Brain microvascular endothelial cell (primary cell): ENCODE measurements at regions not wholly inside any gene's neighbourhood (a gene's known extent, or its start where the extent isn't known, plus 50 kb on each side); places are given as distances from the start of the nearest gene placed in this dataset.

ENCODE experiments used
- DNase-seq: peaks from one replicate; pipeline ENCODE4 v3.0.0-alpha.2; 2020
- H3K27ac ChIP-seq: fragments of 250-450 bp; sonication (Bioruptor Pico); 2 replicates; pipeline ENCODE4 v1.5.1; 2020; ENCODE audit warnings: mild to moderate bottlenecking, moderate library complexity
- H3K27me3 ChIP-seq: fragments of 250-450 bp; sonication (Bioruptor Pico); replicated peaks from 2 replicates; pipeline ENCODE4 v1.5.1; 2020; ENCODE audit warnings: mild to moderate bottlenecking
- H3K36me3 ChIP-seq: fragments of 250-450 bp; sonication (Bioruptor Pico); replicated peaks from 2 replicates; pipeline ENCODE4 v1.5.1; 2020; ENCODE audit warnings: mild to moderate bottlenecking
- H3K4me3 ChIP-seq: 2 replicates; pipeline ENCODE4 v1.5.1; 2011; ENCODE audit warnings: low read depth, mild to moderate bottlenecking, control low read depth, low read length, moderate library complexity
- in situ Hi-C: cut with HindIII; loops from 2 replicates; pipeline ENCODE4 v1.10.0; 2017; ENCODE audit warnings: low sequenced_read_pairs, low pct_ligation_motif_present
- TF ChIP-seq, protein P1 (sequence below): IDR thresholded peaks from 2 replicates; pipeline ENCODE4 v1.5.1; 2011; ENCODE audit warnings: low read depth, mild to moderate bottlenecking, moderate library complexity, low read length, control low read depth, inconsistent platforms; ENCODE audit errors: missing control alignments

DNA sequence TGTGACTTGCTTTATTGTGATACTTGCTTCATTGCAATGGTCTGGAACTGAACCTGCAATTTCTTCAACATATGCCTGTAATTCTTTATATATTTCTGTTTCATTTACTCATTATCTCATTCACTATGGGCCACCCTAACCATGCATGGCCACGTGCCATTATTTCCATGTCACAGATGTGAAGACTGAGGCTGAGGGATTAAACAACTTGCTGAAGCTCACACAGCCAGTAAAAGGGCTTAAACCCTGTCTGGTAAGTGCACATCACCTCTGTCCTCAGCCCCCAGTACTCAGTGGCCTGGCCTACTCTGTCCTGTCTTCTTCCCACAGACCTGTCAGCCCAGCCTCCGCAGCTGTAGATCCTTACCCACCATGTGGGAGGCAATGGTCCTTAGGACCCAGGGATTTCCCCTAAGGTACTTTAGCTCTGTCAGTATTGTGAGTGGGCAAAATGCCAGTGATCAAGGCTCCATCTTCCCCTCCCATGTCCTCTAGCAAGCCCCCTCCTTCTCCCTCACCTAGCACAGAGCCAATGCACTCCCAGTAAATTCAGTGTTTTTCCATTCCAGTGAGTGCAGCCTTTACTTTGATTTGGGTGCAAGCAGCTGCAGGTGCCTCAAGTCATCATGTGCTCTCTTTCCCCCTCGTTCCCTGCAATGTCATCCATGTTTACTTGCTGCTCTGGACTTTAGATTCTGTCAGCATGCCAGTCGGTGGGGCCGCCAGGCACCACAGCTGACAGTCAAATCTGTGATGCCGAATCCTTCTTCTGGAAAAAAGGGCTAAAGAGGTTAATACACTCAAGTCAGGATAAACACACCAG is 228.2 kb upstream of the PROX1 start:
- DNase-seq = no peak
- Histone ChIP-seq H3K4me3 (no peak overlapping the region), H3K27me3 (no peaks in the 10 kb centered on the region), H3K27ac (no peak overlapping the region), H3K36me3 (no peaks in the 10 kb centered on the region)
- TF ChIP-seq, protein P1, sequence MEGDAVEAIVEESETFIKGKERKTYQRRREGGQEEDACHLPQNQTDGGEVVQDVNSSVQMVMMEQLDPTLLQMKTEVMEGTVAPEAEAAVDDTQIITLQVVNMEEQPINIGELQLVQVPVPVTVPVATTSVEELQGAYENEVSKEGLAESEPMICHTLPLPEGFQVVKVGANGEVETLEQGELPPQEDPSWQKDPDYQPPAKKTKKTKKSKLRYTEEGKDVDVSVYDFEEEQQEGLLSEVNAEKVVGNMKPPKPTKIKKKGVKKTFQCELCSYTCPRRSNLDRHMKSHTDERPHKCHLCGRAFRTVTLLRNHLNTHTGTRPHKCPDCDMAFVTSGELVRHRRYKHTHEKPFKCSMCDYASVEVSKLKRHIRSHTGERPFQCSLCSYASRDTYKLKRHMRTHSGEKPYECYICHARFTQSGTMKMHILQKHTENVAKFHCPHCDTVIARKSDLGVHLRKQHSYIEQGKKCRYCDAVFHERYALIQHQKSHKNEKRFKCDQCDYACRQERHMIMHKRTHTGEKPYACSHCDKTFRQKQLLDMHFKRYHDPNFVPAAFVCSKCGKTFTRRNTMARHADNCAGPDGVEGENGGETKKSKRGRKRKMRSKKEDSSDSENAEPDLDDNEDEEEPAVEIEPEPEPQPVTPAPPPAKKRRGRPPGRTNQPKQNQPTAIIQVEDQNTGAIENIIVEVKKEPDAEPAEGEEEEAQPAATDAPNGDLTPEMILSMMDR = no peak
- in situ Hi-C loops = no loop called here

DNA sequence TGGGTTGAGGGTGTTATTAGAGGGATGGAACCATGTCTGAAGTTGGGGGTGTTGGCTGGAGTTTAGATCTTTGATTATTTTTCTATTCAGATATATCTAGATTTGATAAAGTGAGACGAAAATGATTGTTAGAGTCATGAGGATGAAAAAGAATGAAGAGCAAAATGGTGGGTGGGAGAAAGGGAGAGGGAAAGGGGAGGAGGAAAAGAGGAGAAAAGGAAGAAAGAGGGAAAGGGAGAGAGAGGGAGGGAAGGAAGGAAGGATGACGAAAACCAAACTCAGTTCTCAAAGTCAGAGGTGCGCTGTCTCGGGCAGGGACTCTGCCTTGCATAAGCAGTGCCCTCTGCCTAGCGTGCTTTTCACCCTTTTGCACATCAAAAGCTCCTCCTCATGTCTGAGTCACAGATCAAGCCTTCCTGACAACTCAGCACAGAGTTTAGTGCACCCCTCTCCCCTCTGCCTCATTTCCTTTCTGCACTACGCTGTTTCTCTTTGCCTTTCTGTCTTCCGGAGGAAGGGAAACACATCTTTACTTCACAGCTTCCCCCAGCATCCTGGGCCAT is 225.8 kb upstream of the PROX1 start:
- H3K27ac ChIP-seq = no peak overlapping the region
- H3K36me3 ChIP-seq = no peaks in the 10 kb centered on the region
- in situ Hi-C loops = no loop called here
- no peaks in the 10 kb centered on the region for H3K27me3 ChIP-seq
- H3K4me3 ChIP-seq = no peak overlapping the region
- TF ChIP-seq, protein P1 = no peak
- no peak for DNase-seq

DNA sequence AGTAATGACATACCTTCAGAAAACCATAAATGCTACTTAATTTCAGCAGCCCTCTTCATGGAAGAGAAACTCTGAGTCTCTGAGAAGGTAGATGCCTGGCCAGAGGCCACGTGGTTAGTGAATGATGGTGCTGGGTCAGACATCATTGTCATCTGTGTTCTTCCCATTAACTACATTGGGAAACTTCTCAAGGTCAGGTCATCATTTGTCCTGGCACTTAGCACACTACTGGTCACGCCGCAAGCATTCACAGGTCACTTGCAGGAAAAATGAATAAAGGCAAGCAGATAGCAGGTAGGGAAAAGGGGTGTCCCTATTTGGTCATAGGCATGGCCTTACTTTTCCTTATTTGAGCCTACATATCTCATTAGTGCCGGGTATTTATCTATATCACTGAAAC is 220.1 kb upstream of the PROX1 start:
- Histone ChIP-seq H3K36me3 (no peaks in the 10 kb centered on the region), H3K27me3 (no peaks in the 10 kb centered on the region), H3K27ac (no peak overlapping the region), H3K4me3 (no peak overlapping the region)
- no peak for DNase-seq
- in situ Hi-C loops = no loop called here
- TF ChIP-seq, protein P1 = no peak

DNA sequence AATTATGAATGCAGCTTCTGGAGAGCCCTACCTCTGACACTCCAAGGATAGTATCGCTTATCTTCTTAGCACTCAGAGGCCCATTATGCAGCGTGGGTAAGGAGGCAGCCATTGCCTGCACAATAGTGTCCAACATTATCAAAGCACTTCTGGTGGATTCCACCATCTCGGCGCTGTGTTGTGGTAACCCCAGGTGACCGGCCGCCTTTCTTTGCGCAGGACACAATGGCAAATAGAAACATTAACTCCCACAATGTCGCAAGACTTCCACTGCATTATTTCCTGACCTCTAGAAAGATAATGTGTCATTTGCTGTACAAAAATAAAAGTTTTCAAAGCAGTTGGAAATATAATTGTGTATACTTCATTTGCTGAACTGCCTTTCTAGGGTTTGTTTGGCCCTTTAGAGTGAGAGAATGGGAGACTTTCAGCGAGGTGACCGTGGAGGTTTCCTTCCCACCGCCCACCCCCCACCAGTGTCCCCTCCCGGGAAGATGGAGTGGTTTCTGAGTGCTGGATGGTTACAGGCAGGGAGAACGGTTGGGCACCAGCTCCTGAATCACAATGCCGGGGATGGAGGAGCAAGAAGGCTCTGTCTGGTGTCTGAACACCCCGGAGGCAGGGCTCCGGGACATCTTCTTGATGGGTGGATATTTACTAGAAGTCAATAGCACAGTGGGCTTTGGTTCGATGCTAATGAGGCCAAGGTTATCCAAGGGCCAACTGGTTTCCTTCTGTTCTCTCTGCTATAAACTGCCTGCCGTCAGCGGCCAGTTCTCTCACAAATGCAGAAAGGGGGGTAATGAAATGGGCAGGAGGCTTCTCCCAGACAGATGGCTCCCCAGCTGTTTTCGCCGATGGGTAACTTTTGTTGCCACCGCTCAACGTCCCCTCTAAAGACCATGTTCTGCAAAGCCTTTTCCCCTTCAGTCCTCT is 215.4 kb upstream of the PROX1 start:
- DNase-seq = no peak
- Histone ChIP-seq H3K4me3 (no peak overlapping the region), H3K27me3 (no peaks in the 10 kb centered on the region), H3K36me3 (no peaks in the 10 kb centered on the region), H3K27ac (no peak overlapping the region)
- TF ChIP-seq, protein P1 = no peak
- in situ Hi-C loops = no loop called here

DNA sequence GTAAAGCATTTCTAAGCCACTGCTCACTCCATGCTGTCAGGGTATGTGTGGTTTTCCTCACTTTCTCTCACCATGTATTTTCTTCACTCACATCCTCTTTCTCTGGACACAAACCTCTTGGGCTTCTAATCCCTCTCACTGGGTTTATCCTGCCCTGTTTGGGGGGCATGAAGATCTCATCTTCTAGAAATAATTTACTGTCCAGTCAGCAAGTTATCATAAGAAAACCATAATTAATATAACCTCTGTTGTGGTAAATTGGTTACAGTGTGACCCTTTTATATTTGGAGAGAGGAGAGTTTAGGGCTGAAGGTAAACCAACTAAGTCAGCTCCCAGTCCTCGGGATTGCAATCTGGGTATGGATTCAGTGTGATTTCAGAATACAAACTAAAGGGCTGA is 213.8 kb upstream of the PROX1 start:
- in situ Hi-C loops = no loop called here
- Histone ChIP-seq H3K27me3 (no peaks in the 10 kb centered on the region), H3K36me3 (no peaks in the 10 kb centered on the region), H3K27ac (no peak overlapping the region), H3K4me3 (no peak overlapping the region)
- no peak for DNase-seq
- TF ChIP-seq, protein P1 = no peak
